AG04449 (cell line): ENCODE measurements at regions not wholly inside any gene's neighbourhood (a gene's known extent, or its start where the extent isn't known, plus 50 kb on each side); places are given as distances from the start of the nearest gene placed in this dataset.

Experiments used
- CTCF ChIA-PET: fragments of 350-600 bp; formaldehyde crosslinking; extraction: SDS; loops from one replicate; lab custom pipeline; 2021; ENCODE audit warnings: antibody characterized with exemption; lab: Yijun Ruan, JAX
- POLR2A ChIA-PET: fragments of 400-600, 350-600 bp; formaldehyde crosslinking; extraction: SDS; loops from one replicate; lab custom pipeline; 2020; ENCODE audit warnings: antibody characterized with exemption, inconsistent platforms; lab: Yijun Ruan, JAX
- DNase-seq: peaks from one replicate; pipeline ENCODE4 v3.0.0-alpha.2; 2010; ENCODE audit warnings: low read depth, low spot score
- H3K4me3 ChIP-seq: 2 replicates; pipeline ENCODE4 v1.5.1; 2011; ENCODE audit warnings: low read depth, mild to moderate bottlenecking, control low read depth, low read length
- TF ChIP-seq, protein P1 (sequence below): IDR thresholded peaks from one replicate; pipeline ENCODE4 v1.5.1; 2011; ENCODE audit warnings: mild to moderate bottlenecking, moderate library complexity, low read length, control low read depth, inconsistent platforms; ENCODE audit not compliant: insufficient read depth; ENCODE audit errors: missing control alignments

DNA sequence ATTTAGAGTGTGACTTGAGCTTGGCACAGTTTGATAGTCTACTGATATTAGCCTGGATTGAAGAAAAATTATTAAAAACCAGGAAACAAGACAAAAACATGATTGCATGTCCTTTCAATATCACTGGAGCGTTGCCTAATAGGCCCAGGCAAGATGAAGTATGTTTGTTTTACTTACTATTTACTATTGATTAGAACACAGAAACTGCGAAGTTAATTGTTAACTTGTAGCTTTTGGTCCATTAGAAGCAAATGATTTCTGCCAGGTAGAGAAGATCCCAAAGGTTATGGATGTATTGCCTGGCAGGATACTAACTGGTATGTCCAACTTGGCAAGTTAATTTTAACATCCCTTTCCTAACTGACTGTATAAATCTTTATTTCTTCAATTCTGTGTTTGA, 268.9 kb downstream of the ETNK1 start:
- DNase-seq: no peak
- POLR2A ChIA-PET: no interaction called here
- TF ChIP-seq, protein P1, sequence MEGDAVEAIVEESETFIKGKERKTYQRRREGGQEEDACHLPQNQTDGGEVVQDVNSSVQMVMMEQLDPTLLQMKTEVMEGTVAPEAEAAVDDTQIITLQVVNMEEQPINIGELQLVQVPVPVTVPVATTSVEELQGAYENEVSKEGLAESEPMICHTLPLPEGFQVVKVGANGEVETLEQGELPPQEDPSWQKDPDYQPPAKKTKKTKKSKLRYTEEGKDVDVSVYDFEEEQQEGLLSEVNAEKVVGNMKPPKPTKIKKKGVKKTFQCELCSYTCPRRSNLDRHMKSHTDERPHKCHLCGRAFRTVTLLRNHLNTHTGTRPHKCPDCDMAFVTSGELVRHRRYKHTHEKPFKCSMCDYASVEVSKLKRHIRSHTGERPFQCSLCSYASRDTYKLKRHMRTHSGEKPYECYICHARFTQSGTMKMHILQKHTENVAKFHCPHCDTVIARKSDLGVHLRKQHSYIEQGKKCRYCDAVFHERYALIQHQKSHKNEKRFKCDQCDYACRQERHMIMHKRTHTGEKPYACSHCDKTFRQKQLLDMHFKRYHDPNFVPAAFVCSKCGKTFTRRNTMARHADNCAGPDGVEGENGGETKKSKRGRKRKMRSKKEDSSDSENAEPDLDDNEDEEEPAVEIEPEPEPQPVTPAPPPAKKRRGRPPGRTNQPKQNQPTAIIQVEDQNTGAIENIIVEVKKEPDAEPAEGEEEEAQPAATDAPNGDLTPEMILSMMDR: no peak
- CTCF ChIA-PET: no interaction called here
- H3K4me3 ChIP-seq: no peak overlapping the region

DNA sequence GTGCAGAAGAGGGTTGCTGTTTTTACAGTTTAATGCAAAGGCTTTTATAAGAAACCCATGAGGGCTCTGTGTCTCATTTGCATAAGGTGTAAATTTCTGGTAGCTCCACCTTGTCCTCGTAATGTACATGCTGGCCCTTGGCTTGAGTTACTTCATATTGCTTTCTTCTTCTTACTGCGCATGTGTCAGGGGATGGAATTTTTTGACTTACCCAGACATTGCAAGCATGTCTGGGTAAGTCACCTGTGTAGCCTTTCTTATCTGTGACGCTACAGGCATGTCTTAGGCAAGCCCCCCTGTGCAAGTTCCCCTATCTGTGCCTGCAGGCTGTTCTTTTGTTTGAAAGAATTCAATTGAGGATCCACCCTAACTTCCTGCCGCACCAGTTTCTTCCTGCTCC, 274.2 kb downstream of the ETNK1 start:
- ChIA-PET POLR2A (no interaction called here), CTCF (no interaction called here)
- no peak overlapping the region for H3K4me3 ChIP-seq
- TF ChIP-seq, protein P1: no peak
- DNase-seq: no peak

DNA sequence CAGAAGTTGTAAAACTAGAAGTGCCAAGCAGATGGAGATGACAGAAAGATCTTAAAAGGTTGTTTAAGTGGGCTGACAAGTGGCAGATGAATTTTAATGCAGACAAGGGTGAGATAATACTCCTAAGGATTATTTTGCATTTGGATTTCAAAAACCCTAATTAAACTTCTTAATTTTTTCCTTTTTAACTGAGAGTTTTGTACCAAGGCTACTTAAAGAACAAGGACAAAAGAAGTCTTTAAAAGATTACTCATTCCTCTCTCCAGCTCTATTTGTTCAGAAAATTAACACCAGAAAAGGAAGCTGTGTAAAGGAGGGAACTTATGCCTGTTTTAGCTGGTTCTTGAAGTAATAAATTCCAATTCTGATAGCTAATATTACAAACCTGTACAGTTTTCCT, 275.4 kb downstream of the ETNK1 start:
- POLR2A ChIA-PET: no interaction called here

DNA sequence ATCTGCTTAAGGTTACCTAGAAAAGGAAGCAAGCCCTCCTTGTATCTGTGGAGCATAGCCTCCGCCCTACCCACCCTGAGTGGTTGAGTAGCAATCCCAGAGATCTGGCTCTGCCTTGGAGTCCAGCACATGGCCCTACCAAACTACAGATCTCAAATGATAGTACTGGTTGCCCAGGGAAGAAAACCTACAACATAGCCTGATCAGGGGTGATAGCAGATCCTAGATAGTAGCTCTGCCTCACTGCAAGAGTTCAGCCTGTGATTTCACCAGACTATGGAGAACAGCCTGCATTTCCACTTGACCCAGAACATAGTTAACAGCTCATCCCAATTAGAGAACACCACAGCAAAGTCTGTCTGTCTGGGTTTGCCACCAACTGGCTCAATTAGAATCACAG, 279.5 kb downstream of the ETNK1 start:
- DNase-seq: no peak
- H3K4me3 ChIP-seq: no peak overlapping the region
- ChIA-PET POLR2A (no interaction called here), CTCF (interaction anchor here (1.2 kb wide), 1 partner anchor 224 kb away, joined by 3 read pairs; no protein-coding TSS in a partner anchor)
- TF ChIP-seq, protein P1: no peak

More for the DNA sequence above, 275.4 kb downstream of the ETNK1 start:
- H3K4me3 ChIP-seq: no peak overlapping the region
- CTCF ChIA-PET: no interaction called here
- DNase-seq: no peak
- TF ChIP-seq, protein P1: no peak

DNA sequence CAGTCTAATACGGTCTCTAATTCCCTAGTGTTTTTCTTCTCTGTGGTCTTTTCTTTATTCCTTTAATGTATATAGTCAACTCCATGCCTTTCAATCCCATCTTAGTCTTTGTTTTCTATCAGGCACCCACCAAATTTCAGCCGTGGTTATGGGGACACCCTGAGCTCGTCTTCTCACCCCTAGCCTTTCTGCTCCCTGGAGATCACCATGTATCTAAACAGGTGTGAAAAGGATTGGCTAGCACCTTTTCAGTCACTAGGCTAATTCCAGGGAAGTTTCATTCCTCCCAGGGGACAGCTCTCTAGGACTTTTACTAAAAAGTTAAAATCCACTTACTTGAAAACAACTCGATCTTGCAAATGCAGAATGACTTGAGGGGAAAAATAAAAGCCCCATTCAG, 291.3 kb downstream of the ETNK1 start:
- CTCF ChIA-PET: no interaction called here
- DNase-seq: no peak
- TF ChIP-seq, protein P1: no peak
- no peak overlapping the region for H3K4me3 ChIP-seq
- POLR2A ChIA-PET: no interaction called here

DNA sequence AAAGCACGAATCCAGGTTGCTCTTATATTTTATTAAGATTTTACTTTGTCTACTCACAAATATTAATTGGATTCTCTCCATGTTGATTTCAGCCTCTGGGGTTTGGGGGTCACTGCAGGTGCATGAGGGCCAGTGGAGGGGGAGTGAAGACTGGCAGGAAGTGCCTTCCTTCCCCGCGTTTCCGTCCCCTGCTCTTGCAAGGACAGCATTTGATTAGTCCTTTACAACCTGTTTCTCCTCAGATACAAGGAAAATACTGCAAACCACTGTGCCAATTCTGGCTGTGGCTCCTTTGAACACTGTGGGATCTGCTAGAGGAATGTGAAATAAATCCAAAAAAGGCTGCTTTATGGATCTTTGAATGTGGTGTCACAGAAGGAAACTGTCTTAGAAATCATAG, 291.8 kb downstream of the ETNK1 start:
- DNase-seq: no peak
- TF ChIP-seq, protein P1: no peak
- ChIA-PET POLR2A (no interaction called here), CTCF (no interaction called here)
- no peak overlapping the region for H3K4me3 ChIP-seq
